Panc1 (cell line): ENCODE measurements at regions not wholly inside any gene's neighbourhood (a gene's known extent, or its start where the extent isn't known, plus 50 kb on each side); places are given as distances from the start of the nearest gene placed in this dataset.

Experiments used
- POLR2AphosphoS5 ChIP-seq: IDR thresholded peaks from 2 replicates; pipeline ENCODE4 v1.6.1; 2012; ENCODE audit warnings: mild to moderate bottlenecking, low read depth, low read length, moderate library complexity
- SIN3A ChIP-seq: IDR thresholded peaks from 2 replicates; pipeline ENCODE4 v1.6.1; 2012; ENCODE audit warnings: low read depth, mild to moderate bottlenecking, low read length, moderate library complexity, borderline replicate concordance; ENCODE audit not compliant: insufficient read depth
- TCF7L2 ChIP-seq: IDR thresholded peaks from 2 replicates; pipeline ENCODE4 v1.6.1; 2011; ENCODE audit warnings: mild to moderate bottlenecking, low read depth, low read length, inconsistent platforms
- TF ChIP-seq, protein P1 (sequence below), 2 experiments: IDR thresholded peaks; 2 replicates each; pipeline ENCODE4 v1.6.1; 2011 to 2012; ENCODE audit warnings: low read depth in 2 of 2, control low read depth in 1 of 2, low read length in 1 of 2, mild to moderate bottlenecking in 1 of 2, moderate library complexity in 1 of 2; ENCODE audit not compliant: insufficient read depth in 1 of 2
- TF ChIP-seq, protein P2 (sequence below): fragments of 450-650 bp; IDR thresholded peaks from 2 replicates; pipeline ENCODE4 v1.5.1; 2017; ENCODE audit warnings: mild to moderate bottlenecking

DNA sequence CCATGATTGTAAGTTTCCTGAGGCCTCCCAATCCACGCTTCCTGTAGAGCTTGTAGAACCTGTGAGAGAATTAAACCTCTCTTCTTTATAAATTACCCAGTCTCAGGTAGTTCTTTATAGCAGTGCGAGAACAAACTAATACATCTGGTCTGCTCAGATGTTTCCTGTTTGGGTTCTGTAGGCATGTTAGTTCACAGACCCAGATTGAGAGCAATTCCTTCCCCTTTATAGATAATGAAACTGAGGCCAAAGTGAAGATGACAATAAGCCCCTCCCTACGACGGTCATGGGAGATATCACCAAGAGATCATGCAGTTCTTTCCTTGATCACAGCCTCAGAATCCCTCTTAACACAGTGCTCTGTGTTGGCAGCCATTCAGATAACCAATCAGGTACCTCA is 76.5 kb upstream of the CLMN start:
- TF ChIP-seq POLR2AphosphoS5 (no peak), SIN3A (no peak), TCF7L2 (no peak)
- TF ChIP-seq, protein P1, sequence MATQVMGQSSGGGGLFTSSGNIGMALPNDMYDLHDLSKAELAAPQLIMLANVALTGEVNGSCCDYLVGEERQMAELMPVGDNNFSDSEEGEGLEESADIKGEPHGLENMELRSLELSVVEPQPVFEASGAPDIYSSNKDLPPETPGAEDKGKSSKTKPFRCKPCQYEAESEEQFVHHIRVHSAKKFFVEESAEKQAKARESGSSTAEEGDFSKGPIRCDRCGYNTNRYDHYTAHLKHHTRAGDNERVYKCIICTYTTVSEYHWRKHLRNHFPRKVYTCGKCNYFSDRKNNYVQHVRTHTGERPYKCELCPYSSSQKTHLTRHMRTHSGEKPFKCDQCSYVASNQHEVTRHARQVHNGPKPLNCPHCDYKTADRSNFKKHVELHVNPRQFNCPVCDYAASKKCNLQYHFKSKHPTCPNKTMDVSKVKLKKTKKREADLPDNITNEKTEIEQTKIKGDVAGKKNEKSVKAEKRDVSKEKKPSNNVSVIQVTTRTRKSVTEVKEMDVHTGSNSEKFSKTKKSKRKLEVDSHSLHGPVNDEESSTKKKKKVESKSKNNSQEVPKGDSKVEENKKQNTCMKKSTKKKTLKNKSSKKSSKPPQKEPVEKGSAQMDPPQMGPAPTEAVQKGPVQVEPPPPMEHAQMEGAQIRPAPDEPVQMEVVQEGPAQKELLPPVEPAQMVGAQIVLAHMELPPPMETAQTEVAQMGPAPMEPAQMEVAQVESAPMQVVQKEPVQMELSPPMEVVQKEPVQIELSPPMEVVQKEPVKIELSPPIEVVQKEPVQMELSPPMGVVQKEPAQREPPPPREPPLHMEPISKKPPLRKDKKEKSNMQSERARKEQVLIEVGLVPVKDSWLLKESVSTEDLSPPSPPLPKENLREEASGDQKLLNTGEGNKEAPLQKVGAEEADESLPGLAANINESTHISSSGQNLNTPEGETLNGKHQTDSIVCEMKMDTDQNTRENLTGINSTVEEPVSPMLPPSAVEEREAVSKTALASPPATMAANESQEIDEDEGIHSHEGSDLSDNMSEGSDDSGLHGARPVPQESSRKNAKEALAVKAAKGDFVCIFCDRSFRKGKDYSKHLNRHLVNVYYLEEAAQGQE (IDR thresholded peaks at IDR 0.05; ENCODE audit: insufficient read depth in 1 of 2, low read depth in 2 of 2, low read length in 1 of 2): no peak
- TF ChIP-seq, protein P2, sequence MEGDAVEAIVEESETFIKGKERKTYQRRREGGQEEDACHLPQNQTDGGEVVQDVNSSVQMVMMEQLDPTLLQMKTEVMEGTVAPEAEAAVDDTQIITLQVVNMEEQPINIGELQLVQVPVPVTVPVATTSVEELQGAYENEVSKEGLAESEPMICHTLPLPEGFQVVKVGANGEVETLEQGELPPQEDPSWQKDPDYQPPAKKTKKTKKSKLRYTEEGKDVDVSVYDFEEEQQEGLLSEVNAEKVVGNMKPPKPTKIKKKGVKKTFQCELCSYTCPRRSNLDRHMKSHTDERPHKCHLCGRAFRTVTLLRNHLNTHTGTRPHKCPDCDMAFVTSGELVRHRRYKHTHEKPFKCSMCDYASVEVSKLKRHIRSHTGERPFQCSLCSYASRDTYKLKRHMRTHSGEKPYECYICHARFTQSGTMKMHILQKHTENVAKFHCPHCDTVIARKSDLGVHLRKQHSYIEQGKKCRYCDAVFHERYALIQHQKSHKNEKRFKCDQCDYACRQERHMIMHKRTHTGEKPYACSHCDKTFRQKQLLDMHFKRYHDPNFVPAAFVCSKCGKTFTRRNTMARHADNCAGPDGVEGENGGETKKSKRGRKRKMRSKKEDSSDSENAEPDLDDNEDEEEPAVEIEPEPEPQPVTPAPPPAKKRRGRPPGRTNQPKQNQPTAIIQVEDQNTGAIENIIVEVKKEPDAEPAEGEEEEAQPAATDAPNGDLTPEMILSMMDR: no peak
